ENCODE measurements at regions not wholly inside any gene's neighbourhood (a gene's known extent, or its start where the extent isn't known, plus 50 kb on each side); places are given as distances from the start of the nearest gene placed in this dataset.
A peak's percentile ranks its signal among the peaks of the same experiment; 100 is the strongest.
"Not testable (repeated sequence)": the region's sequence is repeated elsewhere in the genome, so short reads cannot be mapped to it uniquely, and the experiment has no call there.

GRCh38 chr2:209145220-209145691, 278.6 kb upstream of the MAP2 start:
- H3K4ac ChIP-seq (replicated peaks; ENCODE audit: insufficient read length, low read depth, low read length); H2BK20ac ChIP-seq (ENCODE audit: low read length); H2AK5ac ChIP-seq (ENCODE audit: low read depth, low read length); H4K91ac ChIP-seq (replicated peaks; ENCODE audit: insufficient read length, low read length); POLR2A ChIA-PET (ENCODE audit: partially characterized antibody); H3K4me2 ChIP-seq (ENCODE audit: insufficient read depth in 1 of 2, low read depth in 2 of 2, low read length in 2 of 2); H4K20me1 ChIP-seq (replicated peaks in 1 of 2; ENCODE audit: control insufficient read depth in 1 of 2, insufficient read depth in 2 of 2, low read length in 2 of 2); H4K8ac ChIP-seq (ENCODE audit: extremely low read depth, insufficient read depth, low read length); H3K36me3 ChIP-seq (ENCODE audit: control insufficient read depth in 2 of 4, insufficient read depth in 4 of 4, low read length in 3 of 4); H3K23ac ChIP-seq (ENCODE audit: insufficient read length); H3K23me2 ChIP-seq (ENCODE audit: low read depth, low read length); CTCF ChIA-PET (ENCODE audit: partially characterized antibody); H3K79me2 ChIP-seq (ENCODE audit: control insufficient read depth in 1 of 2, insufficient read depth in 2 of 2, low read length in 2 of 2); H3K4me3 ChIP-seq (ENCODE audit: extremely low read depth in 1 of 4, insufficient read depth in 2 of 4, low read depth in 3 of 4, low read length in 4 of 4); H4K5ac ChIP-seq (ENCODE audit: insufficient read length, low read depth, low read length); H3K9me3 ChIP-seq (ENCODE audit: insufficient read depth in 2 of 2, low read depth in 1 of 2, low read length in 1 of 2); H3K14ac ChIP-seq (ENCODE audit: insufficient read length); H2BK5ac ChIP-seq (ENCODE audit: low read depth, low read length); FAIRE-seq; H3K27ac ChIP-seq (ENCODE audit: low read depth, low read length); H2BK15ac ChIP-seq (ENCODE audit: low read length); H2AFZ ChIP-seq (ENCODE audit: low read length); H3K27me3 ChIP-seq (replicated peaks in 1 of 4; ENCODE audit: control insufficient read depth in 3 of 4, extremely low read depth in 1 of 4, insufficient read depth in 3 of 4, low read length in 3 of 4); H3K9ac ChIP-seq (replicated peaks in 1 of 4; ENCODE audit: extremely low read depth in 1 of 4, low read depth in 3 of 4, low read length in 3 of 4); H2BK120ac ChIP-seq (replicated peaks; ENCODE audit: low read depth, low read length); H3K79me1 ChIP-seq (ENCODE audit: low read depth, low read length); H3K56ac ChIP-seq (replicated peaks; ENCODE audit: insufficient read length, low read depth, low read length): not testable (repeated sequence)
- peaks cover 3 to 19% (median 10%) of the 10 kb centered on the region in 4 experiments; a peak in 6 of 7 replicates for H3K4me1 ChIP-seq (replicated peaks in 1 of 4; ENCODE audit: control insufficient read depth in 3 of 4, insufficient read depth in 4 of 4, low read length in 3 of 4)
- DNase-seq (ENCODE audit: low read depth in 1 of 2, low spot score in 2 of 2) = peak in 1 of 2 experiments; percentile 59
- 89% methylated on average over 26 of the region's 30 CpGs; no CpG with 5 or more reads in 1 of the 2 experiments for WGBS, 2 experiments (ENCODE audit: extremely low coverage in 1 of 2, insufficient coverage in 1 of 2, insufficient read length in 1 of 2, insufficient replicate concordance in 2 of 2, low coverage in 1 of 2, low lambda C conversion rate in 2 of 2, missing lambda C conversion rate in 1 of 2)
- peak overlapping the region; percentile 62 for H3K18ac ChIP-seq (ENCODE audit: extremely low read depth, low read length)
- 0 out of 2 replicates have a peak overlapping the region, but pooled peaks have one; percentile 42 for H2BK12ac ChIP-seq (ENCODE audit: low read depth, low read length)
